GM18507 (cell line): ENCODE measurements at regions not wholly inside any gene's neighbourhood (a gene's known extent, or its start where the extent isn't known, plus 50 kb on each side); places are given as distances from the start of the nearest gene placed in this dataset.
"Not testable (repeated sequence)": the region's sequence is repeated elsewhere in the genome, so short reads cannot be mapped to it uniquely, and the experiment has no call there.

Experiments used
- DNase-seq: peaks from one replicate; pipeline ENCODE4 v3.0.0; 2011; ENCODE audit warnings: low read depth; ENCODE audit not compliant: insufficient read length; ENCODE audit errors: extremely low spot score
- FAIRE-seq: peaks from 2 replicates; lab custom pipeline; 2011; peaks lifted over from hg19 to GRCh38; lab: Jason Lieb, UNC

DNA sequence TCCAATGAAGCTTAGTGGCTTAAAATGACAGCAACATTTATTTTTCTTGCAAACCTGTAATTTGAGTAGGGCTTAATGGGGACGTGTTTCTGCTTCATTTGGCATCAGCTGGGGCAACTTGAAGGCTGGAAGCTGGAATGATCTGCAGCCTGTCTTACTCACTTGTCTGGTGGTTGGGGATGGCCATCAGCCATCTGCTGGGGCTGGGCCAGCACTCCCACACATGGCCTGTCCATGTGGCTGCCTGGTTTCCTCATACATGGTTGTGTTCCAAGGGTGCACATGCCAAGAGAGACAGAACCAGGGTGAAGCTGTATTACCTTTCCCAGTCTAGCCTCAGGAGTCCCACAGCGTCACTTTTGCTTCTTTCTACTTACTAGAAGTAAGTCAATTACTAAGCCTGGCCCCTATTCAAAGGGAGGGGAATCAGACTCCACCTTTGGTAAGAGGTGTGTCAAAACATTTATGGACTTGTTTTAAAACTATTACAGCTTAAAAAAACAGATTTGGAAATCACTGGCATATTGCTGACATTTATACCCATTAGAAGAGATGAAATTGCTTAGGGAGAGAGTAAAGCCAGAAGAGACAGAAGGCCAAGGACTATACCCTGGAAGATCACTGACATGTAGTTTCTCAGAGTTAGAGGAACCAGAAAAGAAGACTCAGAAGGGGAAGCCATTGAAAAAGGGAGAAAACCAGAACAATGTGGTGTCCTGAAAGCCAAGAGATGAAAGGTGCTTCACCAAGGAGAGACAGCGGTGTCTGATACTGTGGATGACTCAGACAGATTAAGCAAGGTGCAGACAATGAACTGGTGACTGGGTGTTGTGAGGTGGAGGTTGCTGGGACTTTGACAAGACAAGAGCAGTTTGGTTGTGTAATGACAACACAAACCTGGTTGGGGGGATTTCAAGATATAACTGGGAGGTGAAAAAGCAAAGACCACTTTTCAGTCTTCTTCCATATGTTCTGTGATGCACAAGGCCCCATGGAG lies 345.2 kb downstream of the GJA1 start:
- no peak for FAIRE-seq

DNA sequence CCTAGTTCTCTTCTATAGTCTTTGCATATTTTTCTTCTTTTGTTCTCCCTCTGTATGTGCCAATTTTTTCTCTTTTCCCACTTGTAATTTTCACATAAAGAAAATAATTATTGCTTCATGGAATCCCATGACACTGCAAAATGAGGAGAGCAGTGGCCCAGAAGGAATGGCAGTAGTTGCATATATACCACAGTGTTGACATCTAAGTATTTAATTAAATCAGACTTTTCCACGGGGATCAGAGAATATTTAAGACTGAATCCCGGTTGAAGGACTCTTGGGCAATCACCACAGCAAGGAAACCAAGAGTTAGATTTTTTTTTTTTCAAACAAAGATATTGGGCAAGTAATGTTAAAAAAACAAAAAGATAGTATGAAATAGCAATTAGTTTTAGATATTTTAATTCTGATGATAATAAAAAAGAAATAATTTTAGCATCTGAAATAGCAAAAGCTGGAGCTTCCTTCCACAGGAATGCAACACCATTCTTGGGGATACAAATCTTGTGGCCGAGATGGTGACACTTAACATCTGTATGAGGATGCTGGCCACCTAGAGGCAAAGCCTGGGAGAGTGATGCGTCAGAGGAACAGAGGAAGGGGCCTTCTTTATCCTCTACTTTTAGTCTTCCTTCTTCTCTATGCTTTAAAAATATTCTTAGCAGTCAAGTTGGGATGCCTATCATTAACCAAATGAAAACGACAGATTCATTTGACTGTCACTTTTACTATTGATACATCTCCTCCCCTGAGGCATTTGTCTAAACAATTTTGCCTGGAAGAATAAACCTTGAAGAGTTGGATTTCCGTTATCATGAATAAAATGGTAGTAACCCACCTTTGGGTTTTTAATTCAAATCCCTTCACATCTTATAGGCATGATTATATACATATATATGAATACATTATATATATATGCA lies 356.2 kb downstream of the GJA1 start:
- no peak for DNase-seq
- no peak for FAIRE-seq

More for the DNA sequence above, 345.2 kb downstream of the GJA1 start:
- DNase-seq = no peak

DNA sequence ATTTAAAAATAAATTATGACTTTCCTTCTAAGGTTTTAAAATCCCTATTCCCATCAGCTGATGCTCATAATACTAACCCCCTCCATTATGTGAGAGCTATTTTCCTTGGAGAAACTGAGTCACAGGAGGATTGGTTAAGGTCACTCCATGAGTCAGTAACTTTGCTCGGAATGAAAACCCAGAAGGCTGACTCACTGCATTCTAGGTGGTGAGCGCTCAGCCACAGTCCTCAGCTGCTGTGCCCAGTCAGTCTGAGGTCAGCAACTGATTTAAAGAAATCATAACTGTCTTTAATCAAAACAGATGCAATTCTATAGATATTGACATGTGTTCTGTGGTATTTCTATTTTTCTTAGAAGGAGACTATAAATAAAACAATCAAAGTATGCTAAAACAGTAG lies 359.2 kb downstream of the GJA1 start:
- FAIRE-seq (no peak), DNase-seq (no peak)

DNA sequence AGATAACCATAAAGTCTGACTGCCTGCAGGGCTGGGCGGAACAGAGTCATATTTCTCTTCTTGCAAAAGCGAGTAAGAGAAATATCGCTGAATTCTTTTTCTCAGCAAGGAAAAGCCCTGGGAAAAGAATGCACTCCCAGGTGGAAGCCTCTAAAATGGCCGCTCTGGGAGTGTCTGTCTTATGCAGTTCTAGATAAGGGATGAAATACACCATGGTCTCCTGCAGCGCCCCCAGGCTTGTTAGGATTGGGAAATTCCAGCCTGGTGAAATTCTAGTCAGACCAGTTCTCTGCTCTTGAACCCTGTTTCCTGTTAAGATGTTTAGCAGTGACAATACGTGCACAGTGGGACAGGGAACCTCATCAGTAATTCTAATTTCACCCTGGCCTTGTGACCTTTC lies 362.2 kb downstream of the GJA1 start:
- not testable (repeated sequence) for DNase-seq, FAIRE-seq

DNA sequence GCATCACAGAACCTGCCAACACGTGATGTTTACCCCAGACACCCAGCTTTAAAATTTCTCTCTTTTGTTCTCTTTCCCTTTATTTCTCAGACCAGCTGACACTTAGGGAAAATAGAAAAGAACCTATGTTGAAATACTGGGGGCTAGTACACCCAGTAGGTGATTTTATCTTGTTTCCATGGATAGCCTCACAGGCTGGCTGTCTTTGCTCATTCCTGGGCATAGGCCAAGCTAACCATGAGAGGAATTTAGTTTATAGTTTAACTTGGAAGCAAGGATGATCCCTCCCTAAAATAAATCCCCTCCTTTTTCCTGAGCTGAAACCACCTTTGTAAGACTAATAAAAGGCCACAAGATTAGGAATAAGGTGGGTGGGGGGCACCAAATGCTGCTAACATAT lies 362.7 kb downstream of the GJA1 start:
- DNase-seq = not testable (repeated sequence)

DNA sequence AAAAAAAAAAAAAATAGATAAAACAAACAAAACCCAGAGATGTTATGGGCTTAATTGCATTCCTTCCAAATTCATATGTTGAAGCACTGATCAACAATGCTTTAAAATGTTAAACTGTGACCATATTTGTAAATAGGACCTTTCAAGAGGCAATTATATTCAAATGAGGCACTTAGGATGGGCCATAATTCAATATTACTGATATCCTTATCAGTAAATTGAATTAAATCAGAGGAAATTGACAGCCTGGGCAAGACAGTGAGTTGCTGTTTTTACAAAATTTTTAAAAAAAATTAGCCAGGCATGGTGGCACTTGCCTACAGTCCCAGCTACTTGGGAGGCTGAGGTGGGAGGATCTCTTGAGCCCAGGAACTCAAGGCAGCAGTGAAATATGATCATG lies 364.1 kb downstream of the GJA1 start:
- FAIRE-seq (no peak), DNase-seq (no peak)

More for the DNA sequence above, 362.7 kb downstream of the GJA1 start:
- not testable (repeated sequence) for FAIRE-seq

DNA sequence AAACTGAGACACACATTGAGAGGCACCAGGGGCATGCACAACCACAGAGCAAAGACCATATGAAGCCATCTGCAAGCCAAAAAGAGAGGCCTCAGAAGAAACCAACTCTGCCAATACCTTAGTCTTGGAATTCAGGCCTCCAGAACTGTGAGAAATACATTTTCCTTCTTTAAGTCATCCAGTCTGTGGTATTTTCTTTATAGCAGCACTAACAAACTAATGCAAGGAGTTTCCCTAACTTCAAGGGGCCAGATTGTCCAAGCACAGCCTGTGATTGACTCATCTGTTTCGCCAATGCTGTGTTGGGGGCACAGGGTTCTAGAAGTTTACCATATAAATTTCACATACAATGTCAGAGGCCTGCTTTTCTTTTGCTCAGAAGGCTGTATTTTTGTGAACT lies 364.6 kb downstream of the GJA1 start:
- DNase-seq = no peak
- FAIRE-seq = no peak

DNA sequence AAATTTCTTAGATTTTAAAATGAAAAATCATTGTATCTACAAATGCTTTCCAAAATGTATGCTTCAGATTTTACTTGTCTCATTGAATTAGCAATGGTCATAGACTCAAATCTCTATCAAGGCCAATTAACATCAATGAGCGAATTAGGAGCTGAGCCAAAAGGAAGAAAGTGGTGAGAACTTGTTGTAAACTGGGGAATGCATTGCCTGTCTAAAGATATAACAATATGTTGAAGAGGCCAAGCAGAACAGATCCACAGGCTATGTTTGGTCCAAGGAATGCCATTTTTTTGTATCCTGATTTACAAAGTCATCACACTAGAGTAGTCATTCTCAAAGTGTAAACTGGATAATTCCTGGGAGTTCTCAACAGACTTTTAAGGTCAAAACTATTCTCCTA lies 370.7 kb downstream of the GJA1 start:
- DNase-seq (no peak), FAIRE-seq (no peak)

DNA sequence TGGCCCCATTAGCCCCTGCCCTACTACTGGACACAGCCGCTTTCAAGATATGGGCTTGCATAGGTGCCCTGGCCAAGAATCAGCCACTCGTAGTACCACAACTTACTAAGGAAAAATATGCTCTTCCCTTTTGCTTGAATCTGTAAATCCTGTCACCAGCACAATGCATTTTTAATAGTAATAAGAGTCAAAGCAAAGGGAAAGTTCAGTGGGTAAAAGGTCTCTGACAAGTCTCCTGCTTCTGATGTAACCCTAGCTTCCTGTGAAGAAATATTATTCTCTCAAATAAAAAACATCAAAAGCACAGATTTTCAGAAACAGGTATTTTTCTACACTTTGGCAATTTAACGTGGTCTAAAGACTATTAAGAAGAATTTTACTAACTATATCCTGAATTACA lies 373.8 kb downstream of the GJA1 start:
- DNase-seq (no peak), FAIRE-seq (no peak)

DNA sequence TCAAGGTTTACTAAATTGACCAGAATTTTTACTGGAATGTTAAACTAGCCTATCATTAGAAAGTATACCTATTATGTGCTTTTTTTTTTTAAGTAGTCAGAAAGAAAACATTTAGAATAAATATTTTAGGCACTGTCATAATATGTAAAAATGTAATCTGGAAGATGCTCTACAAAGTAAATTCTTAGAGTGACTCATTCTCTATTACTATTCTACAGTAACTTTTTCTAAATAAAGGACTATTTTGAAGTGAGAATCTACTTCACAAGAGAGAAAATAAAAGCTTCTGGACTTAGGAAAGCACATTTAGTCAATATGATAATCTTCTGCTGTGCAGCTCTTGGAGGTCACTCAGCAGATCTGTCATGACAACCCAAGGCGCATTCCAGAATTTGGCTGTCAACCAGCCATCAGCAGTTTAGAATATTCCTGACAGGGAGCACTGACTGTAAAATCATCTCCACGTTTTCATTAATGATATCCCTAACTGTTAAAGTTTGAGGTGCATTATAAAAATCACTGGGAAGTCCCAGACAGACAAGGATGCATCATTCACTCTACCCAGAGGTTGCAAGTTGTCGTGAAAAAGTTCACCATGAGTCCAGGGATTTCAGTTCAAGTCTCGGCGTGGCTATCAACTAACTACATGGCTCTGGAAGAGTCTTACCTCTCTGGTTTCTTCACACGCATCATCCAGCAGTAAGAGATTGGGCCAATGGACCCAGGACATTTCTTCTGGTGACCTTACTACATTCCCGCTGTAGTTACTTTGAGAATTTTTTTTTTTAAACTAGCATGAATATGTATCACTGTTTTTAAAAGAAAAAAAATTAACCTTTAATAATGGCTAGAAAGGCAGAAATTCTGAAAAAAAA lies 374.9 kb downstream of the GJA1 start:
- FAIRE-seq = no peak
- DNase-seq = no peak

DNA sequence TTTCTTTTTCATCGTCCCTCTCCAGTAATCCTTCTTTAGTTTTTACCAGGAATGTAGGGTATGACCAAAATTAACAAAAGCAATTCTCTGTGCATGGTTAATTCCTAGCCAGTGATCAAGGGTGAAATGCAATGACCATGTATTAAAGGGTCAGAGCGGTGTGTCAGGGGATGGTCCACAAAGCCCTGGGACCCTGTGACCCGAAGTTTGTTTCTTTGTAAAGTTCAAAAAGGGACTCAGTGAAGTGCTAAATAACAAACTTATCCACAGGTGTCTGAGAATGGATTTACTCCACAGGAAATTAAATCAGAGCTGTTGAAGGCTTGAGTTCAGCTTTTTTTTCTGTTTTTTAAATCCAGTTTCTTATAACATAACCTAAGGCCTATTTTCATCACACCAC lies 375.7 kb downstream of the GJA1 start:
- FAIRE-seq (no peak), DNase-seq (no peak)

DNA sequence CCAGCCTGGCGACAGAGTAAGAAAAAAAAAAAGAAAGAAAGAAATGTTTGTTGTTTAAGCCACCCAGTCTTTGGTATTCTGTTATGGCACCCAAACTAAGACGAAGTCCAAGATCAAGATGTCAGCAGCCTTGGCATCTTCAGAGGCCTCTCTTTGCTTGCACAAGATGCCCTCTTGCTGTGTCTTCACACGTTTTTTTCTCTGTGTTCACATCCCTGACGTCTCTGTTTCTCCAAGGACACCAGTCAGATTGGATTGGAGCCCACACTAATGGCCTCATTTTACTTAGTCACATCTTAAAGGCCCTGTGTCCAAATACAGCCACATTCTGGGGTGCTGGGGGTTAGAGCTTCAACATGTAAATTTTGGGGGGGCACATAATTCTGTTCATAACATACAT lies 380.9 kb downstream of the GJA1 start:
- DNase-seq (no peak), FAIRE-seq (no peak)

DNA sequence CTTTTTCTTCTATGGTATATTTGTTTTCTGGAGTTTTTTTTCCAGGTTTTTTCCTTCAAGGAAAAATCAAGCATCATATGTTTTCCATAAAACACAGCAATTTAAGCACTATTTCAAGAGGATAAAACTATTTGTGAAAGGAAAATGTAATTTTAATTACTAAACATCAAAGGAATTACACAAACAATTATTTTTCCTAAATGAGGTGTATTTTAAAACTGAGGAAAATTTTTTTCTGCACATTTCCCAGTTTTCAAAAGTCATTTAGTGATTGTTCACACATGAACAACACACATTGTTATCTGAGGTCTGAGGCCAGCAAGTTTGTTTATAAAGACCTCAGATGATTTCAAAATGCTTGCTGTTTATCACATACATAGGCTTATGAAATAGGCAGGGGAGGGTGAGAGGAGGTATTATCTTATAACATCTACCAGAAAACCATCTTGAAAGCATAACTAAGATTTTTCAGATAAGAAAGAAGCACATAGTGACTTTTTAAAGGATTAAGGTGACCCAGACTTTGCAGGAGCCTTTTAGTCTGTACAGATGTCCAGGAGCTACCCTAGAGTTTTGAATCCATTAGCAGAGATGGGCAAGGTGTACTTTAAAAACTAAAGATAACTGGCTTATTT lies 381.6 kb downstream of the GJA1 start:
- FAIRE-seq (no peak), DNase-seq (no peak)

DNA sequence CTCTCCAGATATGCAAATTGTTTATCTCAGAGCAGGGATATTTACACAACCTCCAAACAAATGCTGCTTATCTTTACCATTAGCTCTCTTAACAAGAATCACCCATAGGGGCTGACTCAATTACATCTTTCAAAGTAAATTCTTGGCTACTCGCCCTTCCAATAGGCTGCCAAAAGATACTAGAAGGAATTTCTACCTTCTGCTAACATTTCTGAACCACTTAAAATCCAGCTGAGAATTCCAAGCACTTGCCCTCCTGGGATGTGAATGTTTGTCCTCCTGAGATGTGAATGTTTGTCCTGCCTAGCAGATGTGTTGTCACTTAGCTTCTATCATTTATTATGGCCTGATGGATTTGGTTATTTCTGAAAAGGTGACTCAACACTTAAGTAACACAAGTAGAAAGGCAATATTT lies 388.0 kb downstream of the GJA1 start:
- DNase-seq (no peak), FAIRE-seq (no peak)

DNA sequence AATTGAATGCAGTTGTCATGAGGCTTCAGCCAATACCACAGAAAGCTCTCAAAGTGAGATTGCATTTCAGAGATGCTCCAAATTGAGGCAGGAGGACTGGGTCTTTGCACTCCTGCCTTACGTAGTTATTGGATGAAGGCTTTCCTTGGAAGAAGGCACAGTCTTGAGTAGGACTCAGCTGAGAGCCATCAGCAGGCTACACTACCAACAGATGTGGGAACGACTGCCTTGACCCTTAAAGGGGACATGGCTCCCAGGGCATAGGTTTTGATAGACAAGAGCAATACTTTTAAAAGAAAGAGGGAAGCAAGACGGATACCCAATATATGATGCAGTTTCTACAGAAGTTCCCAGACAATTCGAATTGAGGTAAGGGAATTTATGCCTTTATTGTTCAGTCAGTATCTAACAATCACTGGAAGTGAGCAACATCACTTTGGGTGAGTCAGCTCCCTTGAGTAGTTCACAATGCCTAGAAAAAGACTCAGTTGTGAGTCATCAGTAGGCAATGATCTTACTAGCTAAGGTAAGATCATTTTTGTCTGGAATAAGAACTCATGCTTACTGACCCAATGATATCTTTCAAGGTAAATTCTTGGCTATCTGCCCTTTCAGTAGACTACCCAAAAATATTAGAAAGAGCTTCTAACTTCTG lies 390.8 kb downstream of the GJA1 start:
- no peak for DNase-seq
- no peak for FAIRE-seq

DNA sequence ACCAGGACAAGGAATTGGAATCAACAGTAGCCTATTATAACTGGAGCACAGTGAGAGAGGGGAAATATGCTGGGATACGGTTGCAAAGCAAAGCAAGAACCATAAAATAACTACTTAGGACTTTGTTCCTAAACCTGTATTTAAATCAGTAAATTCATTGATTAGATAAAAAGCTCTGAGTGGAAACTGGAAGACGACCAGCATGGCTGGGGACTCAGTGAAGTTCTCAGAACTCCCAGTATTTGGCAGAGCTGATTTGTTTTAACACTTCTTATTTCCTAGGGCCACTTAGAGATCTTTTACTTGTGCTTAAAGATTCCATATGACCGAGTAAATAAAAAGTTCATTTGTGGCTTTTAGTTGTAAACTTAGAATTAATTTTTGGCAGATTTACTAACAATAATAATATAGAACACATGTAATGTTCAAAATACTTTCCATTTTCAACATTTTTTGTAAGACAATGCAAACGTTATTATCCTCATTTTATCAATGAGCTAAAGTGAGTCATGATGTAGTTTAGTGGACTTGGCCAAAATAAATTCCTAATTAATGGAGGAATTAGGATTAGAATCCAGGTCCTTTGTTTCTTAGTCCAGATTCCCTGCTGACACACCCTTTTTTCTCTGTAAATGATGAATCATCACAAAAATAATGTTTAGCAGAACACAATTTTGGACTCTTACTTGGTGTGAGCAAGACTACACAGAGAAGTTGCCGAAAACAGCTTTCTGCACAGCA lies 392.9 kb downstream of the GJA1 start:
- DNase-seq = no peak
- FAIRE-seq = no peak

DNA sequence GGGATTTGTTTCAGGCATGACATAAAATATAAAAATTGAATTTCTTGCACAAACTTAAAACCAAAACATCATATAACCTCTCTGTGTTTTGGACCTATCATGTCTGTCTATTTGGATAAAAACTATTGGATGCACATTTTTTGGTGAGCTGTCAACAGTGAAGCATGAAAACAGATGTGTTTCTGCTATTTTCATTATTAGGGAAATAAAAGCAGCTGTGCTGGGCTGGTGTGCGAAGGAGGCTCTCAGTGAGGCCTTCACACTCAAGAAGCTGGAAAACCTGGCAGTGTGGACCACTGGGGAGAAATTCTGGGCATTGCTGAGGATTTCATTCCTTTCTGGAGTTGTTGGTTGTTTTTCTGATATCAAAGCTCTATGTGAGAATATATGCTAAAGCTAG lies 395.3 kb downstream of the GJA1 start:
- DNase-seq (no peak), FAIRE-seq (no peak)

DNA sequence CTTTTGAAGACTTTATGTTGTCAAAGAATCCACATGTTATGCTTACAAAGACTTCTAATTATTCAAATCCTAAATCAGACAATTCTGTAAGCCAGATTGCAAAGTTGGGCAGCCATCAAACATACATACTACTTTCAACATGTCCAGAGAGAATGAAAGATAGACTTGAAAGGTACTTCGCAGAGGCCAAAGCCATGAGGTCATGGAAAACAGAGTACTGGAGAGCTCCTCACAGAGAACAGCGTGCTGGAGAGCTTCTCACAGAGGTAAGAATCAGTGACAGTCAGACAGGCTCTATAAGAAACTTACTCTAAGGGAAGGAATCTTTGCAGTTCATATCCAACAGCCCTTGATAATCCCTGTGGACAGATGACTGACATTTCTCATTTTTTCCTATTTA lies 400.2 kb downstream of the GJA1 start:
- DNase-seq = no peak
- no peak for FAIRE-seq
